Stimulated activated CD8-positive, alpha-beta memory T cell treated with anti-CD3 and anti-CD28 coated beads, Interleukin-15, amount 100 ng/mL, for 4 hours (primary cell): ENCODE measurements at regions not wholly inside any gene's neighbourhood (a gene's known extent, or its start where the extent isn't known, plus 50 kb on each side); places are given as distances from the start of the nearest gene placed in this dataset.

Experiments used
- DNase-seq, 2 donors: peaks; one replicate each; pipeline ENCODE4 v3.0.0-alpha.2; 2020; ENCODE audit warnings: low read depth in 2 of 2

DNA sequence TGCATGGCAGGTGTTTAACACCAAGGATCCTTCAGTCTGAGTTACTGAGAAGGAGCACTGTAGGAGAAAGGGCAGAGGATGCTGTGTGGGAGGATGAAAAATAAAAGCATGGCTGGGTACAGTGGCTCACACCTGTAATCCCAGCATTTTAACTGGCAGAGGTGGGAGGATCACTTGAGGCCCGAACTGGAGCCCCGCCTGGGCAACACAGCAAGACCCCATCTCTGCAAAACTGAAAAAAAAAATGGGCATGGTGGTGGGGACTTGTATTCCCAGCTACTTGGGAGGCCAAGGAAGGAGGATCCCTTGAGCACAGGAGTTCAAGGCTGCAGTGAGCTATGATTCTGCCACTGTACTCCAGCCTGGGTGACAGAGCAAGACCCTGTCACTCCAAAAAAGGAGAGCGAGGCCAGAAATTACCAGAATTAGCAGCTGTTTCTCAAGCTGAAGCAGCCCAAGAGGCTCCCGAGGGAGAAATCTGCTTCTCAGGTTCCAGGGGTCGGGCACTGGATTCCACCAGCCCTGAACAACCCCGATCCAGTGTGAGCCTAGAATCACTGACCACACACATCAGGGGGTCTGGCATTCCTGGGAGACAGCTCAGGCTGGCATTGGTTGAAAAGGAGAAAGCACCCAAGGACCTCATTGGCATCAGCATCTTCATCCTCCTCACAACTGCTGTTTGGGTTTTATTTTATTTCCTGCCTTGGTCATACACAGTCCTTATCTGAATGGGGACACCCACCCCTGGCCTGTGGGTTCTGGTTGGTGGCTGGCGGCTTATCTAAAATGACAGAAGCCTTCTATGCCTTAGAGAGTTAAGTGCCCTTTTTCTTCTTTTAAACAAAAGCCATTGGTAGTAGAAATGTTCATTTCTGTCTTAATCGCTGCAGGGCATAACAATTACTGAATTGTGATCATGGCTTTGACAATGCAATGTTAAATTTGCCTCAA, 66.3 kb upstream of the TRIM2 start:
- no peak for DNase-seq

DNA sequence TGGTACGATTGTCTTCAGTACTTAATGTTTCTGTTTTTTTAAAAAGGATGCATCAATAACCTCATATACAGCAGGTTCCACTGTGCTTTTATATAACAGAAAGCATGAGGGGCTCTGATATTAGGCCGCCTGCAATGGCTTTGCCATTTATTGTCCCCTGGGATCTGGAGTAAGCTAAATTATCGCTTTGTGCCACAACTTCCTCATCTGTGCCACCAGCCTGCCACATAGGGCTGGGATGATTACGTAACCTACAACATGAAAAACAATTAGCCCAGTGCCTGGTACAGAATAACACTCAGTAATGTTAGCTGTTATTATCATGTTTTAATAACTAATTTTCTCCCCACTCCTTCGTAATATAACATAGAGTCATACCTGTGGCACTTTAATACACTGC, 65.5 kb upstream of the TRIM2 start:
- DNase-seq: no peak

DNA sequence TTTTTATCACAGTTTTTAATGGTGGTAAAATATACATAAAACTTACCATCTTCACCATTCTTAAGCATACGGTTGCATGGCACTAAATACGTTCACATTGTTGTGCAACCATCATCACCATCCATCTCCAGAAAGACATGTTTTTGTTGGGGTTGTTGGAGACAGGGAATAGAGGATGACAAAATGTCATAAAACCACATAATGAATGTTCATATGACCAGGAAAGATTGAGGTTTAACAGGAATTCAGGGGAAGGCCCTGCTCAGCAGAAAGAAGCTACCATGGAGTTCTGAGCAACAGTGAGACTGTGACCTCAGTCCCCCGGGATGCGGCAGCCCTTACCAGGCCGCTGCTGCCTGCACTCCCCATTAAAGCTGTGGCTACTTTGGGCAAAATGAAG, 63.9 kb upstream of the TRIM2 start:
- no peak for DNase-seq

DNA sequence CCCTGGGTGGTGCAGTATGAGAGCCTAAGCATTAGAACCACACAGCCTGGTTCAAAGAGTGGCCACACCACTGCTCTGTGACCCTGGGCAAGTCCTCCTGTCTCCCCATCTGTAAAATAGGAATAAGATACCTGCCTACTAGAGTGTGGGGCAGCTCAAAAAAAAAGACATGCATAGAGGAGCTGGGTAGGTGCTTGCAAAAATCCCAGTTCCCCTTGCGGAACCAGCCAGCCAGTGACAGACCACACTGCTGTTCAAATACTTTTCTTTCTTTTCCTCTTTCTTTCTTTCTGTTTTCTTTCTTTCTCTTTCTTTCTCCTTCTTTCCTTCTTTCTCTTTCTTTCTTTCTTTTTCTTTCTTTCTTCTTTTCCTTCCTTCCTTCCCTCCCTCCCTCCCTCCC, 63.0 kb upstream of the TRIM2 start:
- DNase-seq: no peak

DNA sequence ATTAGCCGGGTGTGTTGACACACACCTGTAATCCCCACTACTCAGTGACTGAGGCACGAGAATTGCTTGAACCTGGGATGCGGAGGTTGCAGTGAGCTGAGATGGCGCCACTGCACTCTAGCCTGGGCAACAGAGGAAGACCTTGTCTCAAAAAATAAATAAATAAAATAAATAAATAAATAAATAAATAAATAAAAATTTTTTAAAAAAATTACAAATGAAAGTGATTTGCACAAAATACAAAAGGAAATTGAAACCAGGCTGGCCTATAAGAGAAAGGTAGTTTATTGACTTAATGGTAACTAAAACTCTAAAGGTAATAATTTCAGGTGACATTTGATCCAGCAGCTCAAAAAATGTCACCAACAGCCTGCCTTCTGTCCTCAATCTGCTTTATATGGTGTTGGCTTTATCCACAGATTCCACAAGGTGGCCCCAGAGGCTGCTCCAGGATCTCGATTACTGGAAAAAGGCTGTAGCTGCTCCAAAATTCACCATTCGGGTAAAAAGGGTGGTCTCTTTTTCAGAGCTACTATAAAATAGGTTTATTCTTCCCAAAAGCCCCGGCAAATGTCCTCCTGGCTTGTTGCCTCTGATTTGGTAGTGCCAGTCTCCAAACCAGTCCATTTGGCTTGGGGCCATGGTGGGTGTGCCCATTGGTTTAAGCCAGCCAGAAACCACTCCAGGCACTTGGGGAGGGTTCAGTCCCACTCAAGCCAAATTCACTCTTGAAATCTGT, 61.4 kb upstream of the TRIM2 start:
- peak in 1 of 2 donors; percentile 27 for DNase-seq

DNA sequence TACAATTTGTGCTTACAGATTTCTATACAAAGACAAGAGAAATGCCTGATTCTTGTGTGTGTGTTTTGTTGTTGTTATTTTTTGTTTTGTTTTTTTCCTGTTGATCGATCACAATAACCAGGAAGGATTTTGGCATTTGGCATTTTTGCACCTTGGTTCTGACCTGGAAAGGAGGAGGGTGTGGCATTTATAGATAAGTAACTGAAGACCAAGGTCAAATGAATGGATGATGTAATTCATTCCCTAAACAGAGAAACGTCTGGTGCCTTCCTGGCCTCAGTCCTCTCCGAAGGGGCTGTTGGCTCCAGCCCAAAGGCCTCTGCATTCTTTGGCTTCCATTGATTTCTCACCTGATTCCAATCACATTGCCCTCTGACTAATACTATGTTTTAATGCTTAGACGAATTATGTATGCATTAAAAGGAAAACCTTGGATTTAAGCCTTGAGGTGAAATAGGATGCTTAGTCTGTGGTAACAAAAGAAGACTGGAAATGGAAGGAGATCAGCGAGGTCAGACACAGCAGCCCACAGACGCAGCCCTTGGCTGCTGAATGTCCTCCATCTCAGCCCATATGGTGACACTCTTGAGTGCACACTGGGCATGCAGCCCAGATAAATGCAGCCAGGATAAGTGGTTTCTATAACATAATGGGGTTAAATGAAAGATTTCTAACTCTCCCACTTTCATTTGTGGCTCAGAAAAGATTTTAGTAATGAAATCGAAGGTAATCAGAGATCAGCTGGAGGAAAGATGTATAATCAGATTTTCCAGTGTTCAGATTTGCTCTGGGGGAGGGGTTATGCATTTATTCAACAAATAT, 60.5 kb upstream of the TRIM2 start:
- DNase-seq: no peak

DNA sequence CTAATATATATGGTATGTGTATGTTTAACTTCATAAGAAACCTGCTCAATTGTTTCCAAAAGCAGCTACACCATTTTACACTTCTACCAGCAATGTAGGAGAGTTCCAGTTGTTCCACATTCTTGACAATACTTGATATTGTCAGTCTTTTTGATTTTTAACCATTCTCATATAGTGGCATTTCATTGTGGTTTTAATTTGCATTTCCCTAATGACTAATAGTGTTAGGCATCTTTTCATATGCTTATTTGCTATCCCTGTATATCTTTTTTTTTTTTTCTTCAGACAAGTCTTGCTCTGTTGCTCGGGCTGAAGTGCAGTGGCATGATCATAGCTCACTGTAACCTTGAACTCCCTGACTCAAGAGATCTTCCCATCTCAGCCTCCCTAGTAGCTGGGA, 58.2 kb upstream of the TRIM2 start:
- DNase-seq: no peak

DNA sequence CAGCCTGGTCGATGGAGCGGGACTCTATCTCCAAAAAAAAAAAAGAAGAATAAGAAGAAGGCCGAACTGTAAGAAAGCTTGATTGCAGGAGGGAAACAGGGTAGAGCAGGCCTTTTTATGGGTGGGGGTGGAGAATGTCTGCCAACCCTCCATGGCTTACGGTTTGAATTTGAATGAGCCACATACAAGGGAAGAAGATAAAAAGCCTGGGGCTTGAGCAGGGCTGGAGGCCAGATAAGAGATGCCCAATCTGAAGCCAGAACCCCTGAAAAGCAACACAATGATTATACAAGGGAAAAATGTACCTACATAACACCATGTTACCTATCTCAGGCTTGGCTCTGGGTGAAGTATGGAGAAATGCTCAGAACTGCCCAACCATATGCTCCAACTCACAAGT, 57.3 kb upstream of the TRIM2 start:
- DNase-seq: no peak

DNA sequence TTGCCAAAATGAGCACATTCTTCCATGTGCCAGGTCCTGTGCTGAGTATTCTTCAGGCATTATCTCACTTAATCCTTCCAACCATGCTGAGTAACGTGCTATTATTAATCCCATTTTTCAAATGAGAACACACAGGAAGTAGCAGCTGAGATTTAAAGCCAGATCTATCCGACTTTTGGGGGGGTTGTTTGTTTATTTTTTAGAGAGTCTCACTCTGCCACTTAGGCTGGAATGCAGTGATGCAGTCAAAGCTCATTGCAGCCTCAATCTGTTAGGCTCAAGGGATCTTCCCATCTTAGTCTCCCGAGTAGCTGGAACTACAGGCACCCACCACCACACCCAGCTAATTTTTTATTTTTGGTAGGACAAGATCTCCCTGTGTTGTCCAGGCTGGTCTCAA, 55.5 kb upstream of the TRIM2 start:
- no peak for DNase-seq

DNA sequence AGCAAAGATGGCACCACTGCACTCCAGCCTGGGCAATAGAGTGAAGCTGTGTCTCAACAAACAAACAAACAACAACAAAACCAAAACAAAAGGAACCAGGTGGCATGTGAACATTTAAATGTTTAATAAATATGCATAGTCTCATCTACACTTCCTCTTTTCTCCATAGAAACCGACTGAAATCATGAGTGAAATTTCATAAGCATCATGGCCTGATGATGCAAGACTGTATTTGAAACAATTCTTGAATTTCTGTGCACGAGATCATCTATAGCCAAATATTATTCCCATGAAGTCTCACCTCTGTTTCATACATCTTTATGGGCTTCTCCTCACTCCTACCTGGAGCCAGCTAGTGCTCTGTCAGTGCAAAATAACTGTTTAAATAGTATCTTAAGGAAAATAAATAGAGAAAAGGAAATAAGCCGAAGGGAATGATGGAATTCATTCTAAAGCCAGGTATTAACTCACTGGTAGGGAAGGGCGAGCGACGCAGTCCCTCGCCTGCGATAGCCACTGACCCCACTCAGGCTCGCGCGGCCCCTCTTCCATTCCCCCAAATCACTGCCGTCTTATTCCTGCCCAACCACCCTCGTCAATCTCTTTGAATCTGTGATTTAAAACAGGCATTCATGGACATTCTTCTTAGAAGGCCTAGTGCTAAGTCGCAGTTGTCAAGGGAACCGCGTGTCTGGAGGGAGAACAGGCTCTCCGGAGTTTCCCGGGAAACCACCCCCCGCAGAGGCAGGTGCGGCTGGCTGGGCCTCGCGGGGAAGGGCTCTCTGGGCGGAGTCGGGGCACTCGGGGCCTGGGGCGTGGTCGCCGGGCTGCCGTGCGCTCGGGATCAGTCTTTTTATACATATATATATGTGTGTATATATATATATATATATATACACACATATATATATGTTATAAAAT, 52.4 kb upstream of the TRIM2 start:
- DNase-seq: no peak

DNA sequence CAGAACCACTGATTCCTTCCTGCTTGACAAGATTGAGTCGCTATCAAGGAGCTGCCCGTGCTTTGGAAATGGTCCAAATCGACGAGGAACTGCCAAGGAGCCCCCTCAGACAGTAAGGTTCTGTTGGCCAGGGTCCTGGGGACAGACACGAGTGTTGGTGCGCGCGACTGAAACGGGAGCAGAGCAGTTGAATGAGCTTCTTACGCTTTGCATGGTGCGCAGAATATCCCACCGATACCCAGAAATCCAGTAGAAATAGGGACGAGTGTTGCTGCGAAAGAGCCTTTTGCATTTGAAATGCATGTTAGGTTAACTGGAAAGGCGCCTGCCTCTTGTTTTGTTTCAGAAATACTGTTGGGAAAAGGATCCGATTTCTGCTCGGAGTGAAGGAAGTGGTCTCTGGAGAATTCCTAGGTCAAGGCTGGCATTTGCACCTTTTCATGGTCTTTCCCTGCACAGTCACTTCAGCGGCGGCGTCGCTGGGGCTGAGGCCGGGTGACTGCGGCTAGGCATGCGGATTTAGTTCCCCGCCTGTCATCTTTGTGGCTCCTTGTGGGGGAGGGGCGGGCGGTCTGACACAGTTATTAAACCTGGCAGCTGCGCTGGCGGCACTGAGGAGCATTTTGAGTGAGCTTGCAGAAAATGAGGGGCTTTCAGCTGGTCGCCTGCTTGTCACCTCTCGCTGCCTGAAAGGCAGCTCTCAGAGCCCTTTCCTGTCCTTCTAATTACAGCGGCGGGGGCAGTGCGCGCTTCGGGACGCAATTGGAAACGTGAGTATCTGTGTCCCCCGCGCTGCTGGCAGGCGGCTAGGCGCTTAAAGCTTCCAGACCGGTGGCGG, 51.5 kb upstream of the TRIM2 start:
- peak in 1 of 2 donors; percentile 30 for DNase-seq

DNA sequence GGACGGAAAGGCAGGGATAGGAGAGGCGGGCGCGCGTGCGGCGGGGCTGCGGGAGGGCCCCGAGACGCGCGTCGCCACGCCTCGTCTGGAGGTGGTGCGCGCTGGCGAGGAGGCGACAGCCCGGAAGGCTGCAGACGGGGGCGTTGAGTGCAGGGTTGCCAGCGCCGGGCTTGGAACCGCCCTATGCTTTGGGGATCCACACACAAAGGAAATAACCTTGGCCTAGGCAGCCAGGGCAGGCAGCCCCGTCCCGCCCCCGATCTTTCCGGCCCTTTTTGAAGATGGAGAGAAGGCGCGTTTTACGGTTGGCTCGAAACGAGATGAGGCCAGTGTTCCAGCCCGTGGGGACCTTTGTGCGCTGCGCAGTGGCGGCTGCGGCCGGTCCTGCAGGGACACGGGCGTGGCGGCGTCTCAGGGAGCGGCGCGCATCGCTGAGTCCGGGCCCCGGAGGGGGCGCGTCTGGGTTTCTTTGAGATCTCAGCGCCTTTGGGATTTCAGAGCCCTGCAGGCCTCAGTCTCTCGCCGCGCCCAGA, 50.8 kb upstream of the TRIM2 start:
- peak; percentile 34 to 41 for DNase-seq

DNA sequence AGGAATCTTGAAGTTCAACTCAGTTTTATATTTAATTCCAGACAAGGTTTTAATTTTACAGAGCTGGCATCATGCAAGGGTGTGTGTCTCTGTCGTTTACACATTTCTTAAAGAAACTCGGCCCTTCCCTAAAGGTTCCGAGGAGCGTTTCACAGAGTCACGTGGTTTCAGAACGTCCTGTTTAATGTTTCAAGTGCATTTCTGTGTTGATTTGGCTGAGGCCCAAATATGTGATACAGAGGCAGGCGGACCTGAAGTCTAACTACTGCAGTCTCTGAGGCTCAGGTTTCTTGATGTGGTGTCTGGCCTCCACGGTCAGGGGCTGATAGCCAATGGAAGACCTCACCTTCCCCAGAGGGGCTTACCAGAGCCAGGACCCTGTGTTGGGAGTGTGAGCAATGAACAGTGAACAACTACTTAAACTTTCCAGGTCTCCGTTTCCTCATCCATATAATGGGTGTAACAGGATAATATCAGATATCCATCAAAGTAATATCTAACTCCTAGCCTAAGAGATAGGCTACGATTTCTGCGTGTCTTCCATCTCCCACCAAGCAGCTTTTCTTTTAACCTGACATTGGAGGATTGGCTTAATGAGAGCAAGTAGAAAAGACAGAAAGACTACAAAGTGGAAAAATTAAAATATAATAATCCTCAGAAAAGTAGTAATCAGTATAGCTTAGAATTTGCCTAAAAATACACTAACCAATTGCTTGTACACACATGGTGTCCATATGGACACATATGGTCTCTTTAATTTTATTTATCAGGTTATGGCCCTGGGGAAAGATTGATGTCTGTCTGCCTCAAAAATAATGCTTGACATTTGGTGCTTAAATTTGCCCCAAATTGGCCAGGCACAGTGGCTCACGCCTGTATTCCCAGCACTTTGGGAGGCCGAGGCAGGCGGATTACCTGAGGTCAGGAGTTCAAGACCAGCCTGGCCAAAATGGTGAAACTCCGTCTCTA, 50.0 kb upstream of the TRIM2 start:
- DNase-seq: no peak
